K562 (cell line): ENCODE measurements at regions not wholly inside any gene's neighbourhood (a gene's known extent, or its start where the extent isn't known, plus 50 kb on each side); places are given as distances from the start of the nearest gene placed in this dataset.

Experiments
- ARNT ChIP-seq, 2 experiments: fragments of 450-650 bp; IDR thresholded peaks; 2 replicates each; pipeline ENCODE4 v1.6.1; 2016; ENCODE audit warnings: mild to moderate bottlenecking in 1 of 2
- ATF6 ChIP-seq: sonication (generic); formaldehyde crosslinking; IDR thresholded peaks from 2 replicates; pipeline ENCODE4 v1.4.0; 2020; ENCODE audit warnings: mild to moderate bottlenecking, missing genetic modification reagents
- C11orf30 ChIP-seq: fragments of 450-650 bp; IDR thresholded peaks from 2 replicates; pipeline ENCODE4 v1.6.1; 2016; ENCODE audit warnings: low read depth, mild to moderate bottlenecking
- CBFA2T3 ChIP-seq: fragments of 450-650 bp; IDR thresholded peaks from 2 replicates; pipeline ENCODE4 v1.6.1; 2017
- CBFB ChIP-seq: sonication (generic); formaldehyde crosslinking; IDR thresholded peaks from 2 replicates; pipeline ENCODE4 v1.4.0; 2020; ENCODE audit warnings: mild to moderate bottlenecking, missing genetic modification reagents
- EP300 ChIP-seq: IDR thresholded peaks from 2 replicates; pipeline ENCODE4 v1.6.1; 2012; ENCODE audit warnings: low read length, improper control_type of control experiment
- FOXA3 ChIP-seq, 2 experiments: fragments of 450-650 bp in 1 of 2; sonication (generic) in 1 of 2; formaldehyde crosslinking; IDR thresholded peaks in 1 of 2; conservative IDR thresholded peaks in 1 of 2; 2 replicates each; pipeline versions ENCODE4 v1.4.0 to v1.8.0; 2020 to 2022; ENCODE audit warnings: mild to moderate bottlenecking in 2 of 2, missing genetic modification reagents in 1 of 2
- KLF13 ChIP-seq: fragments of 450-650 bp; IDR thresholded peaks from 2 replicates; pipeline ENCODE4 v1.6.1; 2016; ENCODE audit warnings: missing genetic modification characterization, low read depth, mild to moderate bottlenecking, missing compliant biosample characterization, moderate library complexity, borderline replicate concordance
- MAFG ChIP-seq: fragments of 450-650 bp; conservative IDR thresholded peaks from 2 replicates; pipeline ENCODE4 v1.6.1; 2016; ENCODE audit warnings: missing genetic modification characterization, missing compliant biosample characterization
- MTA2 ChIP-seq: fragments of 450-650 bp; IDR thresholded peaks from 2 replicates; pipeline ENCODE4 v1.6.1; 2016; ENCODE audit warnings: low read depth
- NFE2 ChIP-seq: IDR thresholded peaks from 2 replicates; pipeline ENCODE4 v1.6.1; 2014; ENCODE audit warnings: antibody characterized with exemption, low read depth
- POLR2A ChIP-seq: fragments of 450-650 bp; conservative IDR thresholded peaks from 2 replicates; pipeline ENCODE4 v1.6.1; 2016
- SLC30A9 ChIP-seq: fragments of 250-450 bp; sonication (Bioruptor Pico); IDR thresholded peaks from 2 replicates; pipeline ENCODE4 v1.8.0; 2022; ENCODE audit warnings: mild to moderate bottlenecking, moderate library complexity
- SPI1 ChIP-seq: IDR thresholded peaks from 2 replicates; pipeline ENCODE4 v1.6.1; 2011; ENCODE audit warnings: low read depth, low read length, control low read depth, borderline replicate concordance
- TAF15 ChIP-seq: fragments of 200-400 bp; formaldehyde crosslinking; IDR thresholded peaks from 2 replicates; pipeline ENCODE4 v1.6.1; 2017; ENCODE audit warnings: mild to moderate bottlenecking, low read depth, low read length, moderate library complexity
- TAL1 ChIP-seq: fragments of 450-650 bp; IDR thresholded peaks from 2 replicates; pipeline ENCODE4 v1.6.1; 2016; ENCODE audit warnings: mild to moderate bottlenecking
- ZFP1 ChIP-seq: fragments of 450-650 bp; formaldehyde crosslinking; IDR thresholded peaks from 2 replicates; pipeline ENCODE4 v1.4.0; 2020; ENCODE audit warnings: mild to moderate bottlenecking, mixed read lengths
- ZNF224 ChIP-seq: sonication (generic); formaldehyde crosslinking; IDR thresholded peaks from 2 replicates; pipeline ENCODE4 v1.8.0; 2022; ENCODE audit warnings: mild to moderate bottlenecking, missing genetic modification reagents
- ZNF584 ChIP-seq: fragments of 200-800 bp; sonication (Bioruptor generic); IDR thresholded peaks from 2 replicates; pipeline ENCODE4 v1.6.1; 2016; ENCODE audit warnings: low read depth, mild to moderate bottlenecking, missing genetic modification characterization, missing compliant biosample characterization
- ZNF764 ChIP-seq: fragments of 250-450 bp; sonication (Bioruptor Pico); IDR thresholded peaks from 2 replicates; pipeline ENCODE4 v1.4.0; 2020; ENCODE audit warnings: low read depth, mild to moderate bottlenecking, moderate library complexity
- TF ChIP-seq, protein P1 (sequence below), 2 experiments: fragments of 450-650 bp in 1 of 2; IDR thresholded peaks; 2 replicates each; pipeline ENCODE4 v1.6.1; 2011 to 2017; ENCODE audit warnings: low read depth in 2 of 2, antibody characterized with exemption in 1 of 2, borderline replicate concordance in 1 of 2, low read length in 1 of 2, mild to moderate bottlenecking in 1 of 2, mixed read lengths in 1 of 2; ENCODE audit not compliant: control insufficient read depth in 1 of 2
- TF ChIP-seq, protein P2 (sequence below): fragments of 450-650 bp; formaldehyde crosslinking; IDR thresholded peaks from 2 replicates; pipeline ENCODE4 v1.4.0; 2022; ENCODE audit warnings: mild to moderate bottlenecking, moderate library complexity
- TF ChIP-seq, protein P3 (sequence below): fragments of 150-350 bp; conservative IDR thresholded peaks from 2 replicates; pipeline ENCODE4 v1.6.1; 2014; ENCODE audit warnings: low read length

GRCh38 chr1:100816049-100816448, 78.6 kb downstream of the EXTL2 start (continued):
- TF ChIP-seq, protein P1, sequence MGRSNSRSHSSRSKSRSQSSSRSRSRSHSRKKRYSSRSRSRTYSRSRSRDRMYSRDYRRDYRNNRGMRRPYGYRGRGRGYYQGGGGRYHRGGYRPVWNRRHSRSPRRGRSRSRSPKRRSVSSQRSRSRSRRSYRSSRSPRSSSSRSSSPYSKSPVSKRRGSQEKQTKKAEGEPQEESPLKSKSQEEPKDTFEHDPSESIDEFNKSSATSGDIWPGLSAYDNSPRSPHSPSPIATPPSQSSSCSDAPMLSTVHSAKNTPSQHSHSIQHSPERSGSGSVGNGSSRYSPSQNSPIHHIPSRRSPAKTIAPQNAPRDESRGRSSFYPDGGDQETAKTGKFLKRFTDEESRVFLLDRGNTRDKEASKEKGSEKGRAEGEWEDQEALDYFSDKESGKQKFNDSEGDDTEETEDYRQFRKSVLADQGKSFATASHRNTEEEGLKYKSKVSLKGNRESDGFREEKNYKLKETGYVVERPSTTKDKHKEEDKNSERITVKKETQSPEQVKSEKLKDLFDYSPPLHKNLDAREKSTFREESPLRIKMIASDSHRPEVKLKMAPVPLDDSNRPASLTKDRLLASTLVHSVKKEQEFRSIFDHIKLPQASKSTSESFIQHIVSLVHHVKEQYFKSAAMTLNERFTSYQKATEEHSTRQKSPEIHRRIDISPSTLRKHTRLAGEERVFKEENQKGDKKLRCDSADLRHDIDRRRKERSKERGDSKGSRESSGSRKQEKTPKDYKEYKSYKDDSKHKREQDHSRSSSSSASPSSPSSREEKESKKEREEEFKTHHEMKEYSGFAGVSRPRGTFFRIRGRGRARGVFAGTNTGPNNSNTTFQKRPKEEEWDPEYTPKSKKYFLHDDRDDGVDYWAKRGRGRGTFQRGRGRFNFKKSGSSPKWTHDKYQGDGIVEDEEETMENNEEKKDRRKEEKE (IDR thresholded peaks at IDR 0.05; ENCODE audit: borderline replicate concordance in 1 of 2, control insufficient read depth in 1 of 2, low read depth in 2 of 2, low read length in 1 of 2): no peak
- no peak for TF ChIP-seq TAF15
- no peak for TF ChIP-seq KLF13 (tag)
- no peak; the same call in 1 of the 2 replicates for TF ChIP-seq MAFG (tag)
- peak in 1 of 2 experiments; percentile 99; a peak in 2 of 4 replicates for TF ChIP-seq ARNT (IDR thresholded peaks at IDR 0.05)
- TF ChIP-seq SPI1: peak; percentile 95
- TF ChIP-seq FOXA3 (CRISPR knock-in tag; conservative IDR thresholded peaks at IDR 0.05 in 1 of 2, IDR thresholded peaks at IDR 0.05 in 1 of 2): peak in 1 of 2 experiments; percentile 76; a peak in 2 of 4 replicates
- peak; percentile 55; the same call in 1 of the 2 replicates for TF ChIP-seq MTA2
- TF ChIP-seq C11orf30: no peak
- TF ChIP-seq ZNF584 (CRISPR knock-in tag): no peak
- TF ChIP-seq POLR2A: no peak
- TF ChIP-seq TAL1: peak; percentile 63
- TF ChIP-seq CBFB (CRISPR knock-in tag): no peak
- TF ChIP-seq CBFA2T3: peak; percentile 62
- peak; percentile 35 for TF ChIP-seq NFE2
- no peak for TF ChIP-seq SLC30A9 (CRISPR knock-in tag)
- TF ChIP-seq, protein P2, sequence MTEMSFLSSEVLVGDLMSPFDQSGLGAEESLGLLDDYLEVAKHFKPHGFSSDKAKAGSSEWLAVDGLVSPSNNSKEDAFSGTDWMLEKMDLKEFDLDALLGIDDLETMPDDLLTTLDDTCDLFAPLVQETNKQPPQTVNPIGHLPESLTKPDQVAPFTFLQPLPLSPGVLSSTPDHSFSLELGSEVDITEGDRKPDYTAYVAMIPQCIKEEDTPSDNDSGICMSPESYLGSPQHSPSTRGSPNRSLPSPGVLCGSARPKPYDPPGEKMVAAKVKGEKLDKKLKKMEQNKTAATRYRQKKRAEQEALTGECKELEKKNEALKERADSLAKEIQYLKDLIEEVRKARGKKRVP (CRISPR knock-in tag): no peak
- no peak for TF ChIP-seq ZFP1 (CRISPR knock-in tag)
- peak; percentile 72 for TF ChIP-seq EP300
- TF ChIP-seq ATF6 (CRISPR knock-in tag): no peak
- no peak for TF ChIP-seq ZNF224 (CRISPR knock-in tag)
- no peak for TF ChIP-seq ZNF764 (CRISPR knock-in tag)
- TF ChIP-seq, protein P3, sequence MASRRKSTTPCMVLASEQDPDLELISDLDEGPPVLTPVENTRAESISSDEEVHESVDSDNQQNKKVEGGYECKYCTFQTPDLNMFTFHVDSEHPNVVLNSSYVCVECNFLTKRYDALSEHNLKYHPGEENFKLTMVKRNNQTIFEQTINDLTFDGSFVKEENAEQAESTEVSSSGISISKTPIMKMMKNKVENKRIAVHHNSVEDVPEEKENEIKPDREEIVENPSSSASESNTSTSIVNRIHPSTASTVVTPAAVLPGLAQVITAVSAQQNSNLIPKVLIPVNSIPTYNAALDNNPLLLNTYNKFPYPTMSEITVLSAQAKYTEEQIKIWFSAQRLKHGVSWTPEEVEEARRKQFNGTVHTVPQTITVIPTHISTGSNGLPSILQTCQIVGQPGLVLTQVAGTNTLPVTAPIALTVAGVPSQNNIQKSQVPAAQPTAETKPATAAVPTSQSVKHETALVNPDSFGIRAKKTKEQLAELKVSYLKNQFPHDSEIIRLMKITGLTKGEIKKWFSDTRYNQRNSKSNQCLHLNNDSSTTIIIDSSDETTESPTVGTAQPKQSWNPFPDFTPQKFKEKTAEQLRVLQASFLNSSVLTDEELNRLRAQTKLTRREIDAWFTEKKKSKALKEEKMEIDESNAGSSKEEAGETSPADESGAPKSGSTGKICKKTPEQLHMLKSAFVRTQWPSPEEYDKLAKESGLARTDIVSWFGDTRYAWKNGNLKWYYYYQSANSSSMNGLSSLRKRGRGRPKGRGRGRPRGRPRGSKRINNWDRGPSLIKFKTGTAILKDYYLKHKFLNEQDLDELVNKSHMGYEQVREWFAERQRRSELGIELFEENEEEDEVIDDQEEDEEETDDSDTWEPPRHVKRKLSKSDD: no peak
